ENCODE measurements at regions not wholly inside any gene's neighbourhood (a gene's known extent, or its start where the extent isn't known, plus 50 kb on each side); places are given as distances from the start of the nearest gene placed in this dataset.

DNA sequence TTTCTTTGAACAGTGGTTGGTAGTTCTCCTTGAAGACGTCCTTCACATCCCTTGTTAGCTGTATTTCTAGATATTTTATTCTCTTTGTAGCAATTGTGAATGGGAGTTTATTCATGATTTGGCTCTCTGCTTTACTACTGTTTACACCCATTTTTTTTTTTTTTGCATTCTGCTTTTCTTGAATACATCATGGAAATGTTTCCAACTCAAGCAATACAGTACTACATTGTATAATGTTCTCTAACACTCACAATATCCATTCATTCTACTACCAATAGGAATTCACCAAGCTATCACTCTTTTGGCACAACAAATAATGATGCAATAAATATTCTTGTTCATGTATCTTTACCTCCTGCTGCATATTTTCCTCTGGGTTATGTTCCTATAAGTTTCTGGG, 801.7 kb downstream of the NTRK3 start:
- no peaks in the 10 kb centered on the region for H3K4me1 ChIP-seq
- H3K36me3 ChIP-seq = no peaks in the 10 kb centered on the region
- H3K27me3 ChIP-seq = no peaks in the 10 kb centered on the region
- intact Hi-C loops (cut with DNase I; ENCODE audit: low total_unique reads) = no loop called here
- TF ChIP-seq, protein P1, sequence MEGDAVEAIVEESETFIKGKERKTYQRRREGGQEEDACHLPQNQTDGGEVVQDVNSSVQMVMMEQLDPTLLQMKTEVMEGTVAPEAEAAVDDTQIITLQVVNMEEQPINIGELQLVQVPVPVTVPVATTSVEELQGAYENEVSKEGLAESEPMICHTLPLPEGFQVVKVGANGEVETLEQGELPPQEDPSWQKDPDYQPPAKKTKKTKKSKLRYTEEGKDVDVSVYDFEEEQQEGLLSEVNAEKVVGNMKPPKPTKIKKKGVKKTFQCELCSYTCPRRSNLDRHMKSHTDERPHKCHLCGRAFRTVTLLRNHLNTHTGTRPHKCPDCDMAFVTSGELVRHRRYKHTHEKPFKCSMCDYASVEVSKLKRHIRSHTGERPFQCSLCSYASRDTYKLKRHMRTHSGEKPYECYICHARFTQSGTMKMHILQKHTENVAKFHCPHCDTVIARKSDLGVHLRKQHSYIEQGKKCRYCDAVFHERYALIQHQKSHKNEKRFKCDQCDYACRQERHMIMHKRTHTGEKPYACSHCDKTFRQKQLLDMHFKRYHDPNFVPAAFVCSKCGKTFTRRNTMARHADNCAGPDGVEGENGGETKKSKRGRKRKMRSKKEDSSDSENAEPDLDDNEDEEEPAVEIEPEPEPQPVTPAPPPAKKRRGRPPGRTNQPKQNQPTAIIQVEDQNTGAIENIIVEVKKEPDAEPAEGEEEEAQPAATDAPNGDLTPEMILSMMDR (IDR thresholded peaks at IDR 0.05) = no peak
- no peak for DNase-seq
- no peak overlapping the region for H3K27ac ChIP-seq
- no peak overlapping the region for H3K4me3 ChIP-seq
- H3K9me3 ChIP-seq = no peaks in the 10 kb centered on the region

- intact Hi-C loops (cut with DNase I; ENCODE audit: low total_unique reads) = no loop called here
- no peak for DNase-seq
These were observed 806.2 kb downstream of the NTRK3 start for GRCh38 chr15:87450314-87450713.

DNA sequence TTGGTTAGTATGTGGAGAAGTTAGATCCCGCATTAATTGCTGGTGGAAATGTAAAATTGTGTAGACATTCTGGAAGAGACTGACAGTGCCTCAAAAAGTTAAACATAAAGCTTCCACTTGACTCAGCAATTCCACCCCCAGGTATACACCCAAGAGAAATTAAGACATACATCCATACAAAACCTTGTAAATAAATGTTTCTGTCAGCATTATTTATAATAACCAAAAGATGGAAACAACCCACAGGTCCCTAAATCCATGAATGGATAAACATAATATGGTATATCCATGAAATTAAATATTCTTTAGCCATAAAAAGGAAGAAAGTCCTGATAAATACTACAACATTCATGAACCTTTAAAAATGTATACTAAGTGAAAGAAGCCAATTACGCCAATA, 817.4 kb downstream of the NTRK3 start:
- H3K4me1 ChIP-seq = no peaks in the 10 kb centered on the region
- no peaks in the 10 kb centered on the region for H3K27me3 ChIP-seq
- intact Hi-C loops (cut with DNase I; ENCODE audit: low total_unique reads) = no loop called here
- H3K27ac ChIP-seq = no peak overlapping the region
- H3K9me3 ChIP-seq = peaks cover 0 to 6% (median 0%) of the 10 kb centered on the region in 3 donors
- H3K36me3 ChIP-seq = no peaks in the 10 kb centered on the region
- no peak overlapping the region for H3K4me3 ChIP-seq
- TF ChIP-seq, protein P1 (IDR thresholded peaks at IDR 0.05) = no peak
- no peak for DNase-seq

More at GRCh38 chr15:87450314-87450713, 806.2 kb downstream of the NTRK3 start:
- TF ChIP-seq, protein P1 (IDR thresholded peaks at IDR 0.05) = no peak
- Histone ChIP-seq H3K27me3 (no peaks in the 10 kb centered on the region), H3K27ac (no peak overlapping the region), H3K36me3 (no peaks in the 10 kb centered on the region), H3K4me1 (no peaks in the 10 kb centered on the region), H3K4me3 (no peak overlapping the region), H3K9me3 (no peaks in the 10 kb centered on the region)

DNA sequence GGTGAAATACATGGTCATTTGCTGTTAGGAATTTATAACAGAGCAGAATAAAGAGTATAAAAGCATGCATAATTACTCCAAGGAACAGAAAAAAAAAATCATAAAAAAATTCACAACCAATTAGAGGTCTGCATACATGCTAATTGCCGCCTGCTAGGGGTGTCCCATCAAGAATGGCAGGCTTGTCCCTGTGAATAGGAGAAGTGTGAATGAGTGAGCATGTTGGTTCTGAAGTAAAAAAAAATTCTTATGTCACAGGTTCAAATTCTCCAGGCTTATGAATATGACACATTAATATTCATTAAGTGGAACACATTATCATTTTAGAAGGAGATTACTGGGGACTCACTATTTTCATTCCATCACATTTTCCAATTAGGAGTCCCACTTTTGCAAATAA, 822.7 kb downstream of the NTRK3 start:
- TF ChIP-seq, protein P1 (IDR thresholded peaks at IDR 0.05) = no peak
- Histone ChIP-seq H3K36me3 (no peaks in the 10 kb centered on the region), H3K27ac (no peak overlapping the region), H3K9me3 (peaks cover 0 to 6% (median 0%) of the 10 kb centered on the region in 3 donors), H3K27me3 (no peaks in the 10 kb centered on the region), H3K4me1 (no peaks in the 10 kb centered on the region), H3K4me3 (no peak overlapping the region)
- DNase-seq = no peak
- intact Hi-C loops (cut with DNase I; ENCODE audit: low total_unique reads) = no loop called here

GRCh38 chr15:87429754-87430153, 826.8 kb downstream of the NTRK3 start:
- H3K9me3 ChIP-seq = no peaks in the 10 kb centered on the region
- H3K4me3 ChIP-seq = no peak overlapping the region
- TF ChIP-seq, protein P1 (IDR thresholded peaks at IDR 0.05) = no peak
- no peaks in the 10 kb centered on the region for H3K36me3 ChIP-seq
- no peak for DNase-seq
- intact Hi-C loops (cut with DNase I; ENCODE audit: low total_unique reads) = no loop called here
- no peak overlapping the region for H3K27ac ChIP-seq
- no peaks in the 10 kb centered on the region for H3K27me3 ChIP-seq
- no peaks in the 10 kb centered on the region for H3K4me1 ChIP-seq

GRCh38 chr15:87420017-87420416, 836.5 kb downstream of the NTRK3 start:
- no peaks in the 10 kb centered on the region for H3K4me1 ChIP-seq
- intact Hi-C loops (cut with DNase I; ENCODE audit: low total_unique reads) = no loop called here
- no peaks in the 10 kb centered on the region for H3K36me3 ChIP-seq
- no peaks in the 10 kb centered on the region for H3K27me3 ChIP-seq
- no peaks in the 10 kb centered on the region for H3K9me3 ChIP-seq
- TF ChIP-seq, protein P1 (IDR thresholded peaks at IDR 0.05) = no peak
- DNase-seq = no peak
- H3K4me3 ChIP-seq = no peak overlapping the region
- no peak overlapping the region for H3K27ac ChIP-seq

Measured in tibial artery (tissue), 4 donors.